ENCODE measurements at regions not wholly inside any gene's neighbourhood (a gene's known extent, or its start where the extent isn't known, plus 50 kb on each side); places are given as distances from the start of the nearest gene placed in this dataset.

DNA sequence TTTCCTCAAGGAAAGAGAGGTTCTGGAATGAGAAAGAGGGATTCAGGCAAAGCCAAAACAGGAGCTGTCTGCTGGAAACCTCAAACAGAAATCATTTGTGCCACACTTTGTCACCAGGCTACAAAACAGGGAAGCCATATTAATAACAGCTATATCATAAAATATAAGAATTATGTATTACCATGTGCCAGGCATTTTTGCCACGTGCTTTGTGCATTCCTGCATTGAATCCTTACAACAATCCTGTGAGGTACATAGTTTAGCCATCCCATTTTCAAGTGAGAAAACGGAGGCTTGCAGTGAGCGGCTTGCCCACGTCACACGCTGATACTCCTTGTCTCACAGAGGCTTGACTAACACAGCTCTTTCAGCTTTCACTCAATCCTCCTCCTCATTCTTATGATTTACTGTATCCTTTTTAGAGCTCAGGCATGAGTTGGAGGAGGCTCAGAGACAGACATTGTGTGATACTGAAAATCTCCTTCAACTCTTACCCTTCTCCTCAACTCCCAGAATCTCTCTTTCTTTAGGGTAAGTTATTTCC lies 148.4 kb upstream of the MEX3C start:
- TF ChIP-seq TAF1 (IDR thresholded peaks at IDR 0.05; ENCODE audit: borderline replicate concordance, insufficient read depth, low read length): no peak
- TF ChIP-seq POLR2AphosphoS5 (IDR thresholded peaks at IDR 0.05; ENCODE audit: low read depth, low read length): no peak

Data from PFSK-1 (cell line).